Thoracic aorta (tissue), 2 donors: ENCODE measurements at regions not wholly inside any gene's neighbourhood (a gene's known extent, or its start where the extent isn't known, plus 50 kb on each side); places are given as distances from the start of the nearest gene placed in this dataset.

Source experiments
- ATAC-seq: fragments of 150-250 bp; one replicate; pipeline ENCODE4 v1.8.0; 2017; ENCODE audit warnings: low read depth; ENCODE audit not compliant: insufficient number of reproducible peaks, low FRiP score
- DNase-seq: peaks from one replicate; pipeline ENCODE4 v3.0.0-alpha.2; 2020; ENCODE audit warnings: low spot score
- H3K27ac ChIP-seq, 2 donors: fragments of 200-600 bp; sonication (generic); 1 replicate in 1 of 2; 2 replicates in 1 of 2; pipeline ENCODE4 v1.5.1; 2016; ENCODE audit warnings: mild to moderate bottlenecking in 2 of 2, moderate library complexity in 2 of 2
- H3K27me3 ChIP-seq: fragments of 200-600 bp; sonication (generic); replicated peaks from 2 replicates; pipeline ENCODE4 v1.6.0; 2016; ENCODE audit warnings: mild to moderate bottlenecking; ENCODE audit not compliant: insufficient read depth
- H3K36me3 ChIP-seq: fragments of 200-600 bp; sonication (generic); one replicate; pipeline ENCODE4 v1.5.1; 2016
- H3K4me1 ChIP-seq, 2 donors: fragments of 200-600 bp; sonication (generic); 1 replicate in 1 of 2; 2 replicates in 1 of 2; pipeline versions ENCODE4 v1.5.1 to v1.6.0; 2016; ENCODE audit warnings: low read depth in 2 of 2, mild to moderate bottlenecking in 1 of 2; ENCODE audit not compliant: control insufficient read depth in 1 of 2
- H3K4me3 ChIP-seq: fragments of 200-600 bp; sonication (generic); 2 replicates; pipeline ENCODE4 v1.5.1; 2016; ENCODE audit warnings: mild to moderate bottlenecking
- H3K9me3 ChIP-seq: fragments of 200-600 bp; sonication (generic); 2 replicates; pipeline ENCODE4 v1.5.1; 2016
- TF ChIP-seq, protein P1 (sequence below): fragments of 200-600 bp; sonication (generic); IDR thresholded peaks from one replicate; pipeline ENCODE4 v1.5.1; 2019; ENCODE audit warnings: antibody characterized with exemption

DNA sequence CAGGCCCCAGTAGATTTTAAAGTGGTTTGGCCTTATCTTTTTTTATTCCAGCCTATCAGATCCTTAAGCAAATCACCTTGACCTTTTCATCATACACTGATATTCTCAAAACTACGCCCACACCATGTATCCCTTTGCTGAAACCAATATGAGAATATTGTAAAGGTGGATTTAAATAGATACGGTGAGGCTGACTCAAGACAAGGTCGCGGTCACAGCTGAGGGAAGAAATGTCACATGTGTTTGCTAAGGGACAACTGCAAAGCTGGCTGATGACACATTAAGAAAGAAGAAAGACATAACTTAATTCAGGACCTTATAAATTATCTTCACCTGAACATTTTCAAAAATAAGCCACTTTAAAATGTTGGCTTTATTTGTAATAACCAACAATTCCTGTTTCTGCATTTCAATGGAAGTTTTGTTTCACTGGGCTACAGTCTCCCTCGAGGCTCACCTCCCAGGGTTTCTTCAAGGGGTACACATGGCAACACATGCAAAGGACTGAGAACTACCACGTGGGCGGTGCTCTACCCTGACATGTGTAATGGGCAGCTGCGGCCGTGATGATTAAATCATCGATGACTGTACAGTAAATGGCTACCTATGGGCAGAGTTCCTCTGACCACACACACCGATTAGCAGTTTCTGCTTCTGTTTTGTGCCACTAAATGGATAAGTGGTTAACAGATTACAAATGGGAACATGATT, 189.5 kb downstream of the SIPA1L2 start:
- Histone ChIP-seq H3K27me3 (no peaks in the 10 kb centered on the region), H3K4me1 (peaks cover 0 to 5% of the 10 kb centered on the region in 2 donors), H3K9me3 (no peaks in the 10 kb centered on the region), H3K36me3 (peaks cover 5% of the 10 kb centered on the region), H3K27ac (no peak overlapping the region), H3K4me3 (no peak overlapping the region)
- ATAC-seq, result no peak
- no peak for DNase-seq
- TF ChIP-seq, protein P1, sequence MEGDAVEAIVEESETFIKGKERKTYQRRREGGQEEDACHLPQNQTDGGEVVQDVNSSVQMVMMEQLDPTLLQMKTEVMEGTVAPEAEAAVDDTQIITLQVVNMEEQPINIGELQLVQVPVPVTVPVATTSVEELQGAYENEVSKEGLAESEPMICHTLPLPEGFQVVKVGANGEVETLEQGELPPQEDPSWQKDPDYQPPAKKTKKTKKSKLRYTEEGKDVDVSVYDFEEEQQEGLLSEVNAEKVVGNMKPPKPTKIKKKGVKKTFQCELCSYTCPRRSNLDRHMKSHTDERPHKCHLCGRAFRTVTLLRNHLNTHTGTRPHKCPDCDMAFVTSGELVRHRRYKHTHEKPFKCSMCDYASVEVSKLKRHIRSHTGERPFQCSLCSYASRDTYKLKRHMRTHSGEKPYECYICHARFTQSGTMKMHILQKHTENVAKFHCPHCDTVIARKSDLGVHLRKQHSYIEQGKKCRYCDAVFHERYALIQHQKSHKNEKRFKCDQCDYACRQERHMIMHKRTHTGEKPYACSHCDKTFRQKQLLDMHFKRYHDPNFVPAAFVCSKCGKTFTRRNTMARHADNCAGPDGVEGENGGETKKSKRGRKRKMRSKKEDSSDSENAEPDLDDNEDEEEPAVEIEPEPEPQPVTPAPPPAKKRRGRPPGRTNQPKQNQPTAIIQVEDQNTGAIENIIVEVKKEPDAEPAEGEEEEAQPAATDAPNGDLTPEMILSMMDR, result no peak

DNA sequence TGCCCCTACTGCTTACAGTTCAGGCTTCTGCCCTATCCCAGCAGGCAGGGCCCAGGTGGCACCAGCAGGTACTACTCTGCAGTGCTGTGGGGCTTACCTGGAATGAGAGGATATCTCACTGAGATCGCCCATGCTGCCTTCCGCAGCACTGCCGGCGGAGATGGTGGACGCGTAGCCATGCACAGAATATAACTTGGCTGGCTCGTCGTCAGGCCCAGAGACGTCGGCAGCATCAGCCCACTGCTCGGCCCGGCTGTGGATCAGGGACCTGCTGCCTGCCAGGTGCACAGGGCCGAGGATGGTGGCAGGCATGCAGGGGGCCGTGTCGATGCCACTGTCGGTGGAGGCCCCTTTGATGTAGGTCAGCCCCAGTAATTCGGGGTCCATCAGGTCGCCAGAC, 190.9 kb downstream of the SIPA1L2 start:
- TF ChIP-seq, protein P1, result no peak
- no peak for DNase-seq
- ATAC-seq, result no peak
- peaks cover 0 to 5% of the 10 kb centered on the region in 2 donors for H3K4me1 ChIP-seq
- no peaks in the 10 kb centered on the region for H3K27me3 ChIP-seq
- no peak overlapping the region for H3K4me3 ChIP-seq
- H3K9me3 ChIP-seq, result no peaks in the 10 kb centered on the region
- no peak overlapping the region for H3K27ac ChIP-seq
- H3K36me3 ChIP-seq, result peaks cover 5% of the 10 kb centered on the region

DNA sequence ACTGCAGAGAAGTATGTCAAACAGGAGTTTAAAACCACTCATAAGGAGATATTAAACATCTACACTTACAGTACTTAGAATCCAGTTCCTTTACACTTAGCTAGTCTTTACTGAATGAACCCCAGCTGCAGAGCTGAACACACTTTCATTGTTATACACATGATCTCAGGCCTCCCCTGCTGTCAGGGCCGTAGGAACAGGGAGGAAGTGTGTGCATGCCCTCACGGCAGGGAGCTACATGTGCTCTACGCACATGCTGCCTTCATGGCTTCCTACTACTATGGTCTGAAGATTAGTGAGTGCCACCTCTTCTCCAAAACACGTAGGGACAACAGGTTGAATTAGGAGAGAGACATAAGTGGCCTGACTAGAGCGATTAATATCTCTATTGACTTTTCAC, 191.5 kb downstream of the SIPA1L2 start:
- H3K4me3 ChIP-seq, result no peak overlapping the region
- peaks cover 5% of the 10 kb centered on the region for H3K36me3 ChIP-seq
- no peak for ATAC-seq
- TF ChIP-seq, protein P1, result no peak
- no peaks in the 10 kb centered on the region for H3K9me3 ChIP-seq
- no peaks in the 10 kb centered on the region for H3K27me3 ChIP-seq
- H3K27ac ChIP-seq, result no peak overlapping the region
- H3K4me1 ChIP-seq, result peaks cover 0 to 5% of the 10 kb centered on the region in 2 donors
- DNase-seq, result no peak

DNA sequence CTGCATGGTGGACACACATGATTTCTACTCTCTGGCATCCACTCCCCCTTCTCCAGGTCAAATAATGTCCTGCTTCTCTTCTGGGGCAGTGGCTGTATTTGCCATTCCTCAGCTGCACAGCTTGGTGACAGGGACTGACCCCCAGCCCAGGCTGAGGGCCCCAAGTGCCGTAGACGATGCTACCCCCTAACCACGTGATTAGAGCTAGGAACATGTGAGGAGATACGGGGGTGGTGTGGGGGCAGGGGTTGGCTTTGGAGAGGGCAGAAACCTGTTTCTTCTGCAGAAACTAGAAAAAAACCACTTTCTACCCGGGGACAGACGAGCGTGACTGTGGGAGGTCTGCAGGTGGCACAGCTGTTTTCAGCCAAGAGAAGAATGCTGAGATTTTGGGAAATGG, 192.4 kb downstream of the SIPA1L2 start:
- no peak for ATAC-seq
- no peak overlapping the region for H3K4me3 ChIP-seq
- no peaks in the 10 kb centered on the region for H3K27me3 ChIP-seq
- no peaks in the 10 kb centered on the region for H3K9me3 ChIP-seq
- DNase-seq, result no peak
- H3K36me3 ChIP-seq, result peaks cover 5% of the 10 kb centered on the region
- TF ChIP-seq, protein P1, result no peak
- no peak overlapping the region for H3K27ac ChIP-seq
- peaks cover 0 to 5% of the 10 kb centered on the region in 2 donors for H3K4me1 ChIP-seq

DNA sequence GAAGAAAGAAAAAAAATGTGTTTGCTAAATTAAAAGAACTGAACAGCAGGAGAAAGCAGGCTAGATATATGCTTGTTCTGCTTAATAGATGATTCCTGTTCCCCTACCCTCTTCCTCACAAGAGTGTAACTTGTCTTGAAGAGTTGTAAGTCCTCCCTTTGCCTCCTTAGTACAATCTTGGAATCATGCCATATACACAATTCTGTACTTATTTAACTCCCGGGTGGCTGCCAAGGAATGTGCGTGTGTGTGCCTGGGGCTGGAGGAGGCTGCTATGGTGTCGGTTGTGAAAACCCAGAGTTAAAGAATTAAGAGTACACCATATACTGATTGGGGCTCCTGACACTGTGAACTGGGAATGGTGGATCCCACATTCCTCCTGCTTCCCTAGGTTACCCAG, 194.2 kb downstream of the SIPA1L2 start:
- Histone ChIP-seq H3K4me1 (peaks cover 0 to 5% of the 10 kb centered on the region in 2 donors), H3K9me3 (no peaks in the 10 kb centered on the region), H3K4me3 (no peak overlapping the region), H3K27me3 (no peaks in the 10 kb centered on the region), H3K36me3 (peaks cover 5% of the 10 kb centered on the region), H3K27ac (no peak overlapping the region)
- TF ChIP-seq, protein P1, result no peak
- ATAC-seq (no peak), DNase-seq (no peak)
